Tongue (tissue), 1 donor: ENCODE measurements at regions not wholly inside any gene's neighbourhood (a gene's known extent, or its start where the extent isn't known, plus 50 kb on each side); places are given as distances from the start of the nearest gene placed in this dataset.

ENCODE experiments used
- DNase-seq: peaks from one replicate; pipeline ENCODE4 v3.0.0-alpha.2; 2015

- DNase-seq, result no peak
Observed at GRCh38 chr2:234438305-234438977, 58.4 kb downstream of the ARL4C start.

GRCh38 chr2:234437642-234438304 is 59.1 kb downstream of the ARL4C start:
- DNase-seq, result peak; percentile 61

DNA sequence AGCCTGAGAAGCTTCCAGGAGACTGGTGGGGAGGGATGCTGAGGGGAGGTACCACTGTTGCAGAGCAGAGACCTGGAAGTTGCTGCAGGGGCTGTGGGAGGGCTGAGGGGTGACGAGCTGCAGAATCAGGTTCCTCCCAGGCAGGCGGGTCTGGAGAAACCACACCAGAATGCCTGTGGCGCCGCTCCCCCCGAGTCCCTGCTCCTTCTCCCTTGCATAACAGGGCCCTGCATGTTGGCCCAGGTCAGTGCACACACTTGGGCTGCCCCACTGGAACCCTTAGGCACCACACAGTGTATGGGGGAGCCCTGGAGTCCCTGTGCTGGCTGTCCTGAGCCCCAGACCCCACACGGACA is 60.4 kb downstream of the ARL4C start:
- DNase-seq, result no peak

DNA sequence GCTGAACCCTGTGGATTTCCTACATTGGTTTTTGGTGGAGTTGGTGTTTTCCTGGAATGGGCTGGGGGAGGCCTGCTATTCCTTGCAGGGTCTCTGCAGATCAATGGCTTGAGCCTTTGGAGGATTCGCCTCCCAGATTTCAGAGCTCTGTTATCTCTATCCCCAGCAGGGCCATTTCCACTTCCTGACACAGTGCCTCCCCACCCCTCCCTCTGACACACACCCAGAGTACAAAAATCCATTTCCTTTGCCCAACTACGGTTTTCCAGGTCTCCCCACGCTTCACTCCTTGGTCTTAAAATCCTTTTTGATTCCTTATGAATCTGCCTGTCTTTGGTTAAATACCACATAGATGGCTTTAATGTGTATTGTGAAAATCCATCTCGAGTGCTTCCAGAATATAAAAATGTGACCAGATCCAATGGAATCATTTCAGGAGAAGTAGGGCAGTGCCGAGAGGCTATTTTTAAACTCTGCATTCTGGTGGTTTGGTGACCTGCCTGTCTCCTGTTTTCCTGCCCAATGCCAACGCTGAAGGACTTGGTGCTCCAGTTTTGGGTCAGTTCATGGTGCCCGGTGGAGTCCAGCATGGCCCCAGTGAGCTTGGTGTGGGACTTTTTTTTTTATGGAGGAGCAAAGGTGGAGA is 60.9 kb downstream of the ARL4C start:
- no peak for DNase-seq

DNA sequence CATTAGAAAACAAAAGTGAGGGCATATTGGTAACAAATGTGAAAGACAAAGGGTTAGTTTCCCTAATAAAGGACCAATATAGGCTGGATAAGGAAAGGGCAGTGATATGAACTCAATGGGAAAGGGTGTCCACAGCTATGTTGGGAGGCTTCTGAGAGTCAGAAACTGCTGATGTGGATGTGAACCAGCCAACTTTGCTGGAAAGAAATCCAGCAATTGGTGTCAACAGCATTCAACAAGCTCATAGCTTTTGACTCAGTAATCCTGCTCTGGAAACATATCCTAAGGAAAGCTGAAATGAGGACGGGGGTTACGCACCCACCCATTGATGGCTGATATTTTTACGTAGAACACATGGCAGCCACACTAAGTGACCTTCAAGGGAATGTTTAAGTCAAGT is 63.7 kb downstream of the ARL4C start:
- DNase-seq, result no peak

DNA sequence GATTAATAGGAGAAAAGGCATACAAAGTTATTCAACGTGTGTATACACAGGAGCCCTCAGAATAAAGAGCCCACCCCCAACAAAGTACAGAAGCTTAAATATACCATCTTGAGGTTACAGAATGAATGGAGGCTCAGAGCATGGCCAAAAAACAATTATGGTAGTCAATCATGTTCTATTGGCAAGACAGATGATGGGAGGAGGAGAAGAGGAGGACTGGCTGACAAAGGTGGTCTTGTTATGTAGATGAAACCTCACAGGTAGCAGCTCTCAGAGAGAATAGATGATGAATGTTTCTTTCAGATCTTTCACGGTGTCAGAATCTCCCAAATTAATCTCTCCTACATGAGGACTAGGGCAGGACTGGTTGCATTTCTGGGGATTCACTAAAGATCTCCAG is 66.0 kb downstream of the ARL4C start:
- no peak for DNase-seq

GRCh38 chr2:234429265-234429664 is 67.6 kb downstream of the ARL4C start:
- no peak for DNase-seq

- no peak for DNase-seq
Observed at GRCh38 chr2:234427081-234428061, 69.5 kb downstream of the ARL4C start.

GRCh38 chr2:234426616-234427015 is 70.3 kb downstream of the ARL4C start:
- no peak for DNase-seq

GRCh38 chr2:234425639-234426603 is 71.0 kb downstream of the ARL4C start:
- DNase-seq, result no peak

DNA sequence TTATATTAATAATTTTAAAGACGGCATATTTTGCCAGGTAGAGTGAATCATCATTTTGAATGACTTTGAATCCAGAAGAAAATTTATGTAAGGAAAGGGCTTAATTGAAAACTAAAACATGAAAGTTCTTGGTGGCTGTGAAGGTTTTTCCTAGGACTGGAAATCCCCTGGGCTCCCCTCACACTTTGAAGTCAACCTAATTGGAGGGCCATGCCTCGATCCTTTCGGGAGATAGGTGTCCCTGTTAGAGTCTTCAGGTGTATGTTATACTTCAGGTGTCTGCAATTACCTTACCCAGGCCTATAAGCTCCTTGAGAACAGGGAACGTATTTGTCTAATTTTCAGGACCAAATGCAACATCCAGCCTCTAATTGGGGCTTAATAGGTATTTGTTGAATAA is 73.0 kb downstream of the ARL4C start:
- no peak for DNase-seq

DNA sequence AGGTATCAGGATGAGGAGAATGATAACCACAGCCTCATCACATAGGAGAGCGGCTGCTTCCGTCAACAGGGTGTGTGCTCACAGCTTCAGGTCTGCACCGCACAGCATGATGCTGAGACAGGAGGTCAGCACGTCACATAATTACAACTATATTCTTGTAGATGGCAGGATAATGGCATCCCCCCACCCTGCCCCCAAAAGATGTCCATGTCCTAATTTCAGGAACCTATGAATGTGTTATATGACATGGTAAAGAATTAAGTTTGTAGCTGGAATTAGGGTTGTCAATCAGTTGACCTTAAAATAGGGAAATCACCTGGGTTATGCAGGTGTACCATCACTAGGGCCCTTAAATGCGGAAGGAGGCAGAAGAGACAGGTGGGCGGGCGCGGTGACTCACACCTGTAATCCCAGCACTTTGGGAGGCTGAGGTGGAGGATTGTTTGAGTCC is 73.9 kb downstream of the ARL4C start:
- no peak for DNase-seq

GRCh38 chr2:234422273-234422732 is 74.6 kb downstream of the ARL4C start:
- DNase-seq, result peak; percentile 27

DNA sequence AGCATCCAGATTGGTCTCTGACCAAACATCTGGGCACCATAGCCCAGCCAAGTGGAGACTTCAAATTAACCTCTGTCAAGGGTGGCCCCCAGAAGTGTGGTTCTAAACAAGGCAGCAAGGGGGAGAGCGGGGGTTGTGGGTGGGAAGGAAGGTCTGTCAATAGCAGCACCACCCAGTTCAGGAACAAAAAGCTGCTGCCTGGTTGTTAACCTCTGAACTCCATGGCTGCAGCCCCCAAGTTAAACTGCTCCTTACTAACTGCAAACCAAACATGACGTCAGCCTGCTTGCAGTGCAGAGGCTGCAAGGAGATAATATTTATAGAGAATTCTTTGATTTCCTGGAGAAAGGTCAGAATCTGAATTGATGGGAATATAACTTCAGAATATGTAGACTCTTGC is 76.5 kb downstream of the ARL4C start:
- no peak for DNase-seq

DNA sequence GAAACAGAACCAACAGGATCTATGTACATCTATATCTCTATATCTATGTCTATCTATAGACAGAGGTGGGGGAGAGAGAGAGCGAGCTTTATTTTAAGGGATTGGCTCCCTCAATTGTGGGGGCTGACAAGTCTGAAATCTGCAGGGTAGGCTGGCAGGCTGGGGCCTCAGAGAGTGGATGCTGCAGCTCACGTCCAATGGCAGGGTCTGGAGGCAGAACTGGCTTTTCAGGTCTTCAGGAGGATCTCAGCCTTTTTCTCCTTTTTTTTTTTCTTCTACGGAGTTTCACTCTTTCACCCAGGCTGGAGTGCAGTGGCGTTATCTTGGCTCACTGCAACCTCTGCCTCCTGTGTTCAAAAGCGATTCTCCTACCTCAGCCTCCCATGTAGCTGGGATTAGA is 77.2 kb downstream of the ARL4C start:
- no peak for DNase-seq

- no peak for DNase-seq
Observed at GRCh38 chr2:234415706-234416105, 81.2 kb downstream of the ARL4C start.

- DNase-seq, result no peak
Observed at GRCh38 chr2:234414596-234414995, 82.3 kb downstream of the ARL4C start.

- DNase-seq, result peak; percentile 73
Observed at GRCh38 chr2:234412726-234413125, 84.2 kb downstream of the ARL4C start.

DNA sequence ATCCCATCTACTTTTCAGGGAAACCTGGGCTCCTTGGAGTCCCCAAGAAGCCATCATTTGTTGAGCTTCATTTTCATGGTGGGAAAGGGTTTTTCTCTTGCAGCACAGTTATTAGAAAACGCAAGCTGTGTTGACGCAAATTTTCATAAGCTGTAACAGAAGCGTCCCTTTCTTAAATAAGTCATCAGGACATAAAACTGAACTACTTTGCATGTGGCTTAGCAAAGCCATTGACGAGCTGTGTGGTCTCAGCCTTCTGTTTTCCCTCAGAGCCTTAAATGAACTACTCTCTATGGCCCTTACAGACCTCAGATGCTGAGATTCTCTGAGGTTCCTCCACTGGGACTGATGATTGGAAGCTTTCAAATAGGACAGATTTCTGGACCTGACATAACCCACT is 85.1 kb downstream of the ARL4C start:
- DNase-seq, result no peak

- DNase-seq, result no peak
Observed at GRCh38 chr2:234410526-234410925, 86.4 kb downstream of the ARL4C start.

- DNase-seq, result no peak
Observed at GRCh38 chr2:234409590-234409989, 87.3 kb downstream of the ARL4C start.
